ENCODE measurements at regions not wholly inside any gene's neighbourhood (a gene's known extent, or its start where the extent isn't known, plus 50 kb on each side); places are given as distances from the start of the nearest gene placed in this dataset.
"Not testable (repeated sequence)": the region's sequence is repeated elsewhere in the genome, so short reads cannot be mapped to it uniquely, and the experiment has no call there.

DNA sequence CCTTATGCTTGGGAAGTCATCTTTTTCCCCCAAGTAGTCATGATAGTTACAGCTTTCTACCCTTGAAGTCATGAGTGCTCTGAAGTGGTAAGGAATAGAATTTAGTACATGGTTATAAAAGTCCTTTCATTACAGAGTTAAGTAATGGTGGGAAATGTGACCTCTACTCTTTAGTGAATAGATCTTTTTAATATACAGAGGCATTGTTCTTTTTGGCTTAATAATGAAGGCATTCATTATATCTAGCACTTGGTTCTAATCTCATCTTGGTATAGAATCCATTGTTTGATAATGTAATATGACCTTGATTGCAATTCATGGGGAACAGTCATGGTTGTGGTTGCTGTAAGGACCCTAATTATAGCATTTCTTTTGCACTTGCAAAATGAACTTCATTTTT, 125.0 kb upstream of the PRSS12 start:
- TF ChIP-seq, protein P1, sequence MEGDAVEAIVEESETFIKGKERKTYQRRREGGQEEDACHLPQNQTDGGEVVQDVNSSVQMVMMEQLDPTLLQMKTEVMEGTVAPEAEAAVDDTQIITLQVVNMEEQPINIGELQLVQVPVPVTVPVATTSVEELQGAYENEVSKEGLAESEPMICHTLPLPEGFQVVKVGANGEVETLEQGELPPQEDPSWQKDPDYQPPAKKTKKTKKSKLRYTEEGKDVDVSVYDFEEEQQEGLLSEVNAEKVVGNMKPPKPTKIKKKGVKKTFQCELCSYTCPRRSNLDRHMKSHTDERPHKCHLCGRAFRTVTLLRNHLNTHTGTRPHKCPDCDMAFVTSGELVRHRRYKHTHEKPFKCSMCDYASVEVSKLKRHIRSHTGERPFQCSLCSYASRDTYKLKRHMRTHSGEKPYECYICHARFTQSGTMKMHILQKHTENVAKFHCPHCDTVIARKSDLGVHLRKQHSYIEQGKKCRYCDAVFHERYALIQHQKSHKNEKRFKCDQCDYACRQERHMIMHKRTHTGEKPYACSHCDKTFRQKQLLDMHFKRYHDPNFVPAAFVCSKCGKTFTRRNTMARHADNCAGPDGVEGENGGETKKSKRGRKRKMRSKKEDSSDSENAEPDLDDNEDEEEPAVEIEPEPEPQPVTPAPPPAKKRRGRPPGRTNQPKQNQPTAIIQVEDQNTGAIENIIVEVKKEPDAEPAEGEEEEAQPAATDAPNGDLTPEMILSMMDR (conservative IDR thresholded peaks at IDR 0.05; ENCODE audit: low read depth in 2 of 2), result not testable (repeated sequence)
- not testable (repeated sequence) for TF ChIP-seq EZH2 (IDR thresholded peaks at IDR 0.05; ENCODE audit: low read depth, unreplicated experiment); ZNF331 (CRISPR knock-in tag; IDR thresholded peaks at IDR 0.05; ENCODE audit: low read depth)

Data from GM23338 (cell line).